ENCODE measurements at regions not wholly inside any gene's neighbourhood (a gene's known extent, or its start where the extent isn't known, plus 50 kb on each side); places are given as distances from the start of the nearest gene placed in this dataset.

DNA sequence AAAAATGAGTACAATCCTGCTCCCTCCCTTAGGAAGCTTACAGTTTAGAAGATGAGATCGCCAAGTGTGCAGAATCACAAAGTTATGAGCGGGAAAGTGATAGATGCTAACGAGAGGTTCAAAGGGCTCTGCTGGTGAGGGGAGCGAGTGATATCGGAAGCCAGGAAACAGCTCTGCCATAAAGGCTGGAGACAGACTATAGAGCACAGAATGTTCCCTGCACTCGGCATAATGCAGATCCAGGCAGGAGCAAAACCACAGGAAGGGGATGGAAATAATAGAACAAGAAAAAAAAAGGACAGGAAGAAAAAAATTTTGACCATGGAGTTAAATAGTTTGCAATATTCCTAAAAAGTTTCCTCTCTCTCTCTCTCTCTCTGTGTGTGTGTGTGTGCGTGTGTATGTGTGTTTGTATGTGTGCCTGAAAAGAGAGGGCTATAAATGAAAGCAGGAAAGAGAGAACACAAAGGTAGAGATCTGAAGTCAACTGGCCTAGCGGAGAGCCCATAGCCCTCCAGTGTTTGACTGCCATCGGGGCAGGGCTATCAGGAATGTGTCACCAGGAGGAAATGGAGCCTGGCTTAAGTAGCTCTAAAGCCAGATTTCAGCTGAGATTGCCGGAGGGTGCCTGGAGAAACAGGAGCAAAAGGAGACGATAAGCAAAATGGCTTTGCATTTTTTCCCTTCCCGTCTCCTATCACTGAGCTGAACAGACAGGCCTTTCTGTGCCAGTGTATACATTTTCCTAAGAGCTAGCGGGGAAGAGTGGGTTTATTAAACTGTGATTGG lies 175.8 kb upstream of the LYZL1 start:
- H3K27ac ChIP-seq, result no peak overlapping the region
- DNase-seq (ENCODE audit: low spot score in 2 of 2), result no peak
- WGBS, result 67% methylated on average over 13 of the region's 13 CpGs

DNA sequence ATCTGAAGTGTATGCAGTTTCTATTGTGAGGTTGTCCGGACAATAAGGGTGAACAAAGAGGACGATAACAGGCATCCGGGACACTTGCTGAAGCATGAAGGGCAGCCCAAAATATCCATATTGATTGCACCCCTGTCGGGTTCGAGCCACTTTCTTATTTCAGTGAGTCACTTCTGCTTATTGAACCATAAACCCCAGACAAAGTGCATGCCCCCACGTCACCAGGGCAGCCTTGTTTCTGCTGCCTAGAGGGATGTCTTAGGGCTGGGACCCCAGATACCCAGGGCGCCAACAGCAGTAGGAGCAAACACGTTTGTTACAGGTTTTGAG lies 175.3 kb upstream of the LYZL1 start:
- Histone ChIP-seq H3K9me3 (peaks cover 3% of the 10 kb centered on the region), H3K4me3 (no peak overlapping the region), H3K36me3 (no peaks in the 10 kb centered on the region), H3K4me1 (no peaks in the 10 kb centered on the region), H3K27me3 (peaks cover 6% of the 10 kb centered on the region), H3K27ac (no peak overlapping the region)
- TF ChIP-seq POLR2A (IDR thresholded peaks at IDR 0.05) (no peak), EP300 (IDR thresholded peaks at IDR 0.05) (no peak), POLR2AphosphoS5 (IDR thresholded peaks at IDR 0.05) (no peak)
- TF ChIP-seq, protein P1, sequence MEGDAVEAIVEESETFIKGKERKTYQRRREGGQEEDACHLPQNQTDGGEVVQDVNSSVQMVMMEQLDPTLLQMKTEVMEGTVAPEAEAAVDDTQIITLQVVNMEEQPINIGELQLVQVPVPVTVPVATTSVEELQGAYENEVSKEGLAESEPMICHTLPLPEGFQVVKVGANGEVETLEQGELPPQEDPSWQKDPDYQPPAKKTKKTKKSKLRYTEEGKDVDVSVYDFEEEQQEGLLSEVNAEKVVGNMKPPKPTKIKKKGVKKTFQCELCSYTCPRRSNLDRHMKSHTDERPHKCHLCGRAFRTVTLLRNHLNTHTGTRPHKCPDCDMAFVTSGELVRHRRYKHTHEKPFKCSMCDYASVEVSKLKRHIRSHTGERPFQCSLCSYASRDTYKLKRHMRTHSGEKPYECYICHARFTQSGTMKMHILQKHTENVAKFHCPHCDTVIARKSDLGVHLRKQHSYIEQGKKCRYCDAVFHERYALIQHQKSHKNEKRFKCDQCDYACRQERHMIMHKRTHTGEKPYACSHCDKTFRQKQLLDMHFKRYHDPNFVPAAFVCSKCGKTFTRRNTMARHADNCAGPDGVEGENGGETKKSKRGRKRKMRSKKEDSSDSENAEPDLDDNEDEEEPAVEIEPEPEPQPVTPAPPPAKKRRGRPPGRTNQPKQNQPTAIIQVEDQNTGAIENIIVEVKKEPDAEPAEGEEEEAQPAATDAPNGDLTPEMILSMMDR (IDR thresholded peaks at IDR 0.05), result no peak
- 66% methylated on average over 8 of the region's 8 CpGs for WGBS
- no peak for DNase-seq (ENCODE audit: low spot score in 2 of 2)

More for the DNA sequence above, 175.8 kb upstream of the LYZL1 start:
- Histone ChIP-seq H3K36me3 (no peaks in the 10 kb centered on the region), H3K4me1 (no peaks in the 10 kb centered on the region), H3K9me3 (peaks cover 3% of the 10 kb centered on the region), H3K27me3 (peaks cover 6% of the 10 kb centered on the region), H3K4me3 (no peak overlapping the region)
- TF ChIP-seq, protein P1 (IDR thresholded peaks at IDR 0.05), result no peak
- TF ChIP-seq POLR2A (IDR thresholded peaks at IDR 0.05) (no peak), EP300 (IDR thresholded peaks at IDR 0.05) (no peak), POLR2AphosphoS5 (IDR thresholded peaks at IDR 0.05) (no peak)

DNA sequence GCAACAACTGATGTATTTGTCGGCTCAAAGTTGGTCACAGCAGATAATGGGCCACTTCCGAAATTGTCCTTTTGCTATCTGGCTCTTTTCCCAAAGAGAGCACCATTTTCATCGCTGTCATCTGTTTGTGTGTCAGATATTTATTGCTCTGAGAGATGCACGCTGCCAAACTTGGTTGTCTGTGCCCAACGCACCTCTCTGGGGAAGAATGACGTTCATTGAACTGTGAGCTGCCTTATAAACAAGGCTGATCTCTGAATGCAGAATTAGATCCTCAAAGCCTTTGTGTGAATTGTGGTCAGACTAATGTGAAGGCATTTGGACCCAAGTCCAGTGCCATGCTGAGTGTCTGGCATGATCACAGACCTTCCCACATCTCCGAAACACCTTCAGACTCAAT lies 174.7 kb upstream of the LYZL1 start:
- H3K27me3 ChIP-seq, result peaks cover 6% of the 10 kb centered on the region
- no peak overlapping the region for H3K4me3 ChIP-seq
- TF ChIP-seq EP300 (IDR thresholded peaks at IDR 0.05) (no peak), POLR2A (IDR thresholded peaks at IDR 0.05) (no peak), POLR2AphosphoS5 (IDR thresholded peaks at IDR 0.05) (no peak)
- TF ChIP-seq, protein P1 (IDR thresholded peaks at IDR 0.05), result no peak
- H3K4me1 ChIP-seq, result no peaks in the 10 kb centered on the region
- 75% methylated on average over 7 of the region's 7 CpGs for WGBS
- no peak for DNase-seq (ENCODE audit: low spot score in 2 of 2)
- no peak overlapping the region for H3K27ac ChIP-seq
- H3K9me3 ChIP-seq, result peaks cover 3% of the 10 kb centered on the region
- no peaks in the 10 kb centered on the region for H3K36me3 ChIP-seq

DNA sequence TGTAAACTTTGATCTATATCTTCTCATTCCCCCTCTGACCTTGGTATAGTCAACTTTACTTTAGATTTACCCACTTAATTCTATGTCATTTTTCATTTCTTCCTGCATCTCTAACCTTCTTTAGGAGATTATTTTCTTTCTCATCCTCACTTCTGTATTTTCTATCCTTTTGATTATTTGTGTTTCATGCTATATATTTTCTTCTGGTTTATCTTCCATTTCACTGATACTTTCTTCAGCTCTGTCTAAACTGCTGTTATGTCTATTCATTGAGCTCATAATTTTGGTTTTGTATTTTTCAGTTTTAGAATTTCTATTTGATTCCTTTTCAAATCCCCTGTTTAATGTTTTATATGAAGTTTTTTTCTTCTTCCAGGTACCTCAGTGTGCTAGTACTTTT lies 171.1 kb upstream of the LYZL1 start:
- Histone ChIP-seq H3K9me3 (peaks cover 3% of the 10 kb centered on the region), H3K27ac (no peak overlapping the region), H3K36me3 (no peaks in the 10 kb centered on the region), H3K27me3 (peaks cover 6% of the 10 kb centered on the region), H3K4me1 (no peaks in the 10 kb centered on the region), H3K4me3 (no peak overlapping the region)
- DNase-seq (ENCODE audit: low spot score in 2 of 2), result no peak
- TF ChIP-seq POLR2A (IDR thresholded peaks at IDR 0.05) (no peak), POLR2AphosphoS5 (IDR thresholded peaks at IDR 0.05) (no peak), EP300 (IDR thresholded peaks at IDR 0.05) (no peak)
- TF ChIP-seq, protein P1 (IDR thresholded peaks at IDR 0.05), result no peak

DNA sequence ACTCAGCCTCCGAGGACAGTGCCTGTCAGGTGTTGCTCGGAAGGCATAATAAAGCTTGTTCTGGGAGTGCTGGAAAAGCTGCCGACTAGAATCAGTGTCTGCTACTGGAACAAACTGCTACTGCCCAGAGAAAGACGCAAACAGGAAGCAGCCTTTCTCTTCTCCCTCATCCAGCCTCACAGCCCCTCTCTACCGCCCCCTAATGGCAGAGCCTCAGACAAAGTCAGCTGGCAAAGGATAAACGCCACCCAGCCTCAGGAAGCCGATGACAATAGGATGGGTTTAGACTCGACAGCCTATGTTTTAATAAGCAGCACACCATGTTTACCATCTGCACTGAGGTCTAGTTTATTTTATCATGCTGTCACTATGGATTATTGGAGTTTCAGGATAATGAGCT lies 169.5 kb upstream of the LYZL1 start:
- H3K4me1 ChIP-seq, result no peaks in the 10 kb centered on the region
- DNase-seq (ENCODE audit: low spot score in 2 of 2), result no peak
- H3K27ac ChIP-seq, result no peak overlapping the region
- TF ChIP-seq EP300 (IDR thresholded peaks at IDR 0.05) (no peak), POLR2A (IDR thresholded peaks at IDR 0.05) (no peak), POLR2AphosphoS5 (IDR thresholded peaks at IDR 0.05) (no peak)
- TF ChIP-seq, protein P1 (IDR thresholded peaks at IDR 0.05), result no peak
- no peaks in the 10 kb centered on the region for H3K36me3 ChIP-seq
- no peak overlapping the region for H3K4me3 ChIP-seq
- 45% methylated on average over 8 of the region's 8 CpGs for WGBS
- H3K27me3 ChIP-seq, result no peaks in the 10 kb centered on the region
- H3K9me3 ChIP-seq, result peaks cover 3% of the 10 kb centered on the region
